NCI-H2227 (cell line): ENCODE measurements at regions not wholly inside any gene's neighbourhood (a gene's known extent, or its start where the extent isn't known, plus 50 kb on each side); places are given as distances from the start of the nearest gene placed in this dataset.

Experiments
- DNase-seq: peaks from one replicate; lab custom pipeline; 2025; ENCODE audit not compliant: unreplicated experiment; lab: John Stamatoyannopoulos, UW

GRCh38 chr15:85976102-85976501 lies 103.6 kb upstream of the AGBL1 start:
- no peak for DNase-seq

- DNase-seq, result no peak
Observed at GRCh38 chr15:85976986-85977385, 102.7 kb upstream of the AGBL1 start.

GRCh38 chr15:85977586-85977985 lies 102.1 kb upstream of the AGBL1 start:
- DNase-seq, result no peak

- no peak for DNase-seq
Observed at GRCh38 chr15:85979929-85980328, 99.7 kb upstream of the AGBL1 start.

- DNase-seq, result no peak
Observed at GRCh38 chr15:85980946-85981345, 98.7 kb upstream of the AGBL1 start.

GRCh38 chr15:85984241-85984640 lies 95.4 kb upstream of the AGBL1 start:
- DNase-seq, result no peak

- no peak for DNase-seq
Observed at GRCh38 chr15:85986116-85986515, 93.6 kb upstream of the AGBL1 start.

- no peak for DNase-seq
Observed at GRCh38 chr15:85986741-85987140, 92.9 kb upstream of the AGBL1 start.

- no peak for DNase-seq
Observed at GRCh38 chr15:85988741-85989140, 90.9 kb upstream of the AGBL1 start.

GRCh38 chr15:85992224-85992623 lies 87.4 kb upstream of the AGBL1 start:
- DNase-seq, result no peak

- DNase-seq, result no peak
Observed at GRCh38 chr15:85993116-85993515, 86.6 kb upstream of the AGBL1 start.

GRCh38 chr15:85997618-85998017 lies 82.1 kb upstream of the AGBL1 start:
- no peak for DNase-seq

- no peak for DNase-seq
Observed at GRCh38 chr15:85999658-86000057, 80.0 kb upstream of the AGBL1 start.

- no peak for DNase-seq
Observed at GRCh38 chr15:86001200-86001599, 78.5 kb upstream of the AGBL1 start.

- DNase-seq, result peak; percentile 2
Observed at GRCh38 chr15:86002444-86002843, 77.2 kb upstream of the AGBL1 start.

- DNase-seq, result no peak
Observed at GRCh38 chr15:86004061-86004460, 75.6 kb upstream of the AGBL1 start.

GRCh38 chr15:86006546-86006945 lies 73.1 kb upstream of the AGBL1 start:
- DNase-seq, result no peak

GRCh38 chr15:86009727-86010126 lies 69.9 kb upstream of the AGBL1 start:
- no peak for DNase-seq

GRCh38 chr15:86010398-86010797 lies 69.3 kb upstream of the AGBL1 start:
- no peak for DNase-seq

GRCh38 chr15:86010891-86011290 lies 68.8 kb upstream of the AGBL1 start:
- DNase-seq, result no peak

- DNase-seq, result no peak
Observed at GRCh38 chr15:86014016-86014415, 65.7 kb upstream of the AGBL1 start.

GRCh38 chr15:86016750-86017149 lies 62.9 kb upstream of the AGBL1 start:
- no peak for DNase-seq

- no peak for DNase-seq
Observed at GRCh38 chr15:86018679-86019078, 61.0 kb upstream of the AGBL1 start.
